ENCODE measurements at regions not wholly inside any gene's neighbourhood (a gene's known extent, or its start where the extent isn't known, plus 50 kb on each side); places are given as distances from the start of the nearest gene placed in this dataset.
"Not testable (repeated sequence)": the region's sequence is repeated elsewhere in the genome, so short reads cannot be mapped to it uniquely, and the experiment has no call there.

GRCh38 chr4:175335331-175335730, 417.2 kb downstream of the ADAM29 start:
- Histone ChIP-seq H3K79me2 (ENCODE audit: control insufficient read depth, insufficient read depth, low read length) (no peaks in the 10 kb centered on the region), H3K9me3 (ENCODE audit: control insufficient read depth, low read depth, low read length) (no peaks in the 10 kb centered on the region), H3K9me1 (ENCODE audit: control insufficient read depth, extremely low read depth, insufficient read depth, low read length) (no peaks in the 10 kb centered on the region), H3K4me3 (ENCODE audit: control insufficient read depth in 2 of 3, extremely low read depth in 1 of 3, insufficient read depth in 2 of 3, low read depth in 1 of 3, low read length in 3 of 3) (no peak overlapping the region), H3K27me3 (ENCODE audit: control insufficient read depth, extremely low read depth, insufficient read depth, low read length) (no peaks in the 10 kb centered on the region), H3K36me3 (ENCODE audit: control insufficient read depth in 2 of 2, extremely low read depth in 1 of 2, insufficient read depth in 2 of 2, low read length in 2 of 2) (no peaks in the 10 kb centered on the region), H2AFZ (ENCODE audit: control insufficient read depth, low read length) (no peak overlapping the region), H3K4me2 (ENCODE audit: control insufficient read depth, extremely low read depth, insufficient read depth, low read depth, low read length) (no peak overlapping the region), H3K27ac (ENCODE audit: control insufficient read depth, insufficient read depth, low read length) (no peak overlapping the region), H3K4me1 (ENCODE audit: control insufficient read depth, extremely low read depth, insufficient read depth, low read length) (no peaks in the 10 kb centered on the region), H4K20me1 (ENCODE audit: control insufficient read depth, extremely low read depth, insufficient read depth, low read length) (no peaks in the 10 kb centered on the region), H3K9ac (ENCODE audit: control insufficient read depth, extremely low read depth, insufficient read depth, low read length) (no peak overlapping the region)
- DNase-seq (ENCODE audit: low read depth, low spot score) (no peak), FAIRE-seq (no peak)
- dilution Hi-C loops (cut with MboI; ENCODE audit: extremely low pct_ligation_motif_present, low sequenced_read_pairs) = no loop called here
- TF ChIP-seq EZH2 (IDR thresholded peaks at IDR 0.05; ENCODE audit: low read length) (no peak), CTCF (optimal IDR thresholded peaks at IDR 0.05 in 1 of 3, IDR thresholded peaks at IDR 0.05 in 1 of 3, conservative IDR thresholded peaks at IDR 0.05 in 1 of 3; ENCODE audit: extremely low read depth in 1 of 3, insufficient read depth in 2 of 3, low read length in 3 of 3) (no peak)

- H3K27me3 ChIP-seq (ENCODE audit: control insufficient read depth, extremely low read depth, insufficient read depth, low read length); H3K9ac ChIP-seq (ENCODE audit: control insufficient read depth, extremely low read depth, insufficient read depth, low read length); H3K4me2 ChIP-seq (ENCODE audit: control insufficient read depth, extremely low read depth, insufficient read depth, low read depth, low read length); H2AFZ ChIP-seq (ENCODE audit: control insufficient read depth, low read length); FAIRE-seq; H3K36me3 ChIP-seq (ENCODE audit: control insufficient read depth in 2 of 2, extremely low read depth in 1 of 2, insufficient read depth in 2 of 2, low read length in 2 of 2); H4K20me1 ChIP-seq (ENCODE audit: control insufficient read depth, extremely low read depth, insufficient read depth, low read length); H3K4me3 ChIP-seq (ENCODE audit: control insufficient read depth in 2 of 3, extremely low read depth in 1 of 3, insufficient read depth in 2 of 3, low read depth in 1 of 3, low read length in 3 of 3); H3K4me1 ChIP-seq (ENCODE audit: control insufficient read depth, extremely low read depth, insufficient read depth, low read length); dilution Hi-C loops (cut with MboI; ENCODE audit: extremely low pct_ligation_motif_present, low sequenced_read_pairs); H3K9me3 ChIP-seq (ENCODE audit: control insufficient read depth, low read depth, low read length); H3K9me1 ChIP-seq (ENCODE audit: control insufficient read depth, extremely low read depth, insufficient read depth, low read length); DNase-seq (ENCODE audit: low read depth, low spot score); H3K79me2 ChIP-seq (ENCODE audit: control insufficient read depth, insufficient read depth, low read length); H3K27ac ChIP-seq (ENCODE audit: control insufficient read depth, insufficient read depth, low read length): not testable (repeated sequence)
These were observed 418.4 kb downstream of the ADAM29 start for GRCh38 chr4:175336570-175336969.

GRCh38 chr4:175339100-175339707, 421.0 kb downstream of the ADAM29 start:
- Histone ChIP-seq H2AFZ (ENCODE audit: control insufficient read depth, low read length) (no peak overlapping the region), H3K9me3 (ENCODE audit: control insufficient read depth, low read depth, low read length) (no peaks in the 10 kb centered on the region), H3K9me1 (ENCODE audit: control insufficient read depth, extremely low read depth, insufficient read depth, low read length) (no peaks in the 10 kb centered on the region), H4K20me1 (ENCODE audit: control insufficient read depth, extremely low read depth, insufficient read depth, low read length) (no peaks in the 10 kb centered on the region), H3K4me1 (ENCODE audit: control insufficient read depth, extremely low read depth, insufficient read depth, low read length) (no peaks in the 10 kb centered on the region), H3K4me3 (ENCODE audit: control insufficient read depth in 2 of 3, extremely low read depth in 1 of 3, insufficient read depth in 2 of 3, low read depth in 1 of 3, low read length in 3 of 3) (no peak overlapping the region), H3K4me2 (ENCODE audit: control insufficient read depth, extremely low read depth, insufficient read depth, low read depth, low read length) (no peak overlapping the region), H3K27ac (ENCODE audit: control insufficient read depth, insufficient read depth, low read length) (no peak overlapping the region), H3K27me3 (ENCODE audit: control insufficient read depth, extremely low read depth, insufficient read depth, low read length) (no peaks in the 10 kb centered on the region), H3K79me2 (ENCODE audit: control insufficient read depth, insufficient read depth, low read length) (no peaks in the 10 kb centered on the region), H3K9ac (ENCODE audit: control insufficient read depth, extremely low read depth, insufficient read depth, low read length) (no peak overlapping the region), H3K36me3 (ENCODE audit: control insufficient read depth in 2 of 2, extremely low read depth in 1 of 2, insufficient read depth in 2 of 2, low read length in 2 of 2) (no peaks in the 10 kb centered on the region)
- no peak for TF ChIP-seq EZH2 (IDR thresholded peaks at IDR 0.05; ENCODE audit: low read length)
- no peak for TF ChIP-seq CTCF (optimal IDR thresholded peaks at IDR 0.05 in 1 of 3, IDR thresholded peaks at IDR 0.05 in 1 of 3, conservative IDR thresholded peaks at IDR 0.05 in 1 of 3; ENCODE audit: extremely low read depth in 1 of 3, insufficient read depth in 2 of 3, low read length in 3 of 3)
- DNase-seq (ENCODE audit: low read depth, low spot score) (no peak), FAIRE-seq (no peak)
- dilution Hi-C loops (cut with MboI; ENCODE audit: extremely low pct_ligation_motif_present, low sequenced_read_pairs) = no loop called here

All from keratinocyte (primary cell).